GM23338 (cell line): ENCODE measurements at regions not wholly inside any gene's neighbourhood (a gene's known extent, or its start where the extent isn't known, plus 50 kb on each side); places are given as distances from the start of the nearest gene placed in this dataset.

Experiments used
- ATAC-seq: fragments of 200-7000 bp; cut with Tn5 transposase; 3 replicates; pipeline ENCODE4 v1.9.1; 2020
- DNase-seq: peaks from one replicate; pipeline ENCODE4 v3.0.0-alpha.2; 2015; ENCODE audit warnings: low spot score
- H2AFZ ChIP-seq: fragments of 200-600 bp; sonication (generic); 2 replicates; pipeline ENCODE4 v1.8.0; 2016; ENCODE audit warnings: antibody characterized with exemption, mild to moderate bottlenecking, moderate library complexity
- H3F3A ChIP-seq: fragments of 200-600 bp; sonication (generic); replicated peaks from 2 replicates; pipeline ENCODE4 v1.8.0; 2017; ENCODE audit warnings: antibody characterized with exemption, mixed run types, low read depth
- H3K27ac ChIP-seq: fragments of 200-600 bp; sonication (generic); 2 replicates; pipeline ENCODE4 v1.6.1; 2016; ENCODE audit warnings: low read depth
- H3K27me3 ChIP-seq: fragments of 200-600 bp; sonication (generic); 2 replicates; pipeline ENCODE4 v1.8.0; 2016; ENCODE audit warnings: mild to moderate bottlenecking, mixed run types, moderate library complexity; ENCODE audit not compliant: insufficient read depth
- H3K36me3 ChIP-seq: fragments of 200-600 bp; sonication (generic); 2 replicates; pipeline ENCODE4 v1.8.0; 2016; ENCODE audit warnings: mild to moderate bottlenecking; ENCODE audit not compliant: insufficient read depth
- H3K4me1 ChIP-seq: fragments of 200-600 bp; sonication (generic); 2 replicates; pipeline ENCODE4 v1.8.0; 2016; ENCODE audit warnings: mild to moderate bottlenecking, moderate library complexity; ENCODE audit not compliant: insufficient read depth
- H3K4me2 ChIP-seq: fragments of 200-600 bp; sonication (generic); 2 replicates; pipeline ENCODE4 v1.7.1; 2017; ENCODE audit warnings: mixed run types
- H3K4me3 ChIP-seq: fragments of 200-600 bp; sonication (generic); 2 replicates; pipeline ENCODE4 v1.6.1; 2016; ENCODE audit warnings: mixed run types
- H3K79me2 ChIP-seq: fragments of 200-600 bp; sonication (generic); replicated peaks from 2 replicates; pipeline ENCODE4 v1.8.0; 2017; ENCODE audit warnings: mild to moderate bottlenecking; ENCODE audit not compliant: insufficient read depth
- H3K9me2 ChIP-seq: fragments of 200-600 bp; sonication (generic); 2 replicates; pipeline ENCODE4 v1.8.0; 2017; ENCODE audit not compliant: insufficient read depth
- H4K20me1 ChIP-seq: fragments of 200-600 bp; sonication (generic); replicated peaks from 2 replicates; pipeline ENCODE4 v1.8.0; 2017; ENCODE audit warnings: mild to moderate bottlenecking; ENCODE audit not compliant: insufficient read depth
- H3K27ac Mint-ChIP-seq: 2 replicates; pipeline ENCODE4 v1.8.0; 2020; ENCODE audit warnings: inconsistent platforms, mild to moderate bottlenecking, moderate library complexity, mixed read lengths
- H3K27me3 Mint-ChIP-seq: 3 replicates; pipeline ENCODE4 v1.8.0; 2022; ENCODE audit warnings: low read depth, mild to moderate bottlenecking, moderate library complexity, mixed read lengths, inconsistent platforms; ENCODE audit not compliant: insufficient read depth, poor library complexity
- H3K36me3 Mint-ChIP-seq: 3 replicates; pipeline ENCODE4 v1.8.0; 2021; ENCODE audit warnings: low read depth, mild to moderate bottlenecking, inconsistent platforms, moderate library complexity, mixed read lengths
- H3K4me1 Mint-ChIP-seq: 3 replicates; pipeline ENCODE4 v1.8.0; 2020; ENCODE audit warnings: mild to moderate bottlenecking, inconsistent platforms, mixed read lengths
- H3K4me3 Mint-ChIP-seq: 3 replicates; pipeline ENCODE4 v1.8.0; 2021; ENCODE audit warnings: moderate library complexity, mild to moderate bottlenecking, inconsistent platforms, mixed read lengths
- H3K9me3 Mint-ChIP-seq: 3 replicates; pipeline ENCODE4 v1.8.0; 2020; ENCODE audit warnings: moderate library complexity, mild to moderate bottlenecking, inconsistent platforms, mixed read lengths
- CREB1 ChIP-seq: fragments of 250-450 bp; sonication (Bioruptor Pico); IDR thresholded peaks from 2 replicates; pipeline ENCODE4 v1.5.0; 2020; ENCODE audit warnings: low read depth, mild to moderate bottlenecking, moderate library complexity
- EZH2 ChIP-seq: fragments of 200-600 bp; sonication (generic); IDR thresholded peaks from one replicate; pipeline ENCODE4 v1.8.0; 2017; ENCODE audit warnings: antibody characterized with exemption, mild to moderate bottlenecking, low read depth; ENCODE audit not compliant: unreplicated experiment
- JUNB ChIP-seq: IDR thresholded peaks from one replicate; pipeline ENCODE4 v1.6.1; 2016; ENCODE audit warnings: antibody characterized with exemption; ENCODE audit not compliant: unreplicated experiment
- POLR2AphosphoS5 ChIP-seq: IDR thresholded peaks from 2 replicates; pipeline ENCODE4 v1.6.1; 2016; ENCODE audit warnings: antibody characterized with exemption, low read depth
- STAT1 ChIP-seq: IDR thresholded peaks from one replicate; pipeline ENCODE4 v1.6.1; 2016; ENCODE audit warnings: antibody characterized with exemption; ENCODE audit not compliant: unreplicated experiment
- ZNF114 ChIP-seq: fragments of 250-450 bp; sonication (Bioruptor Pico); IDR thresholded peaks from 2 replicates; pipeline ENCODE4 v1.5.0; 2020; ENCODE audit warnings: mild to moderate bottlenecking, moderate library complexity
- TF ChIP-seq, protein P1 (sequence below): fragments of 250-450 bp; sonication (Bioruptor Pico); IDR thresholded peaks from 2 replicates; pipeline ENCODE4 v1.5.0; 2020; ENCODE audit warnings: mild to moderate bottlenecking, moderate library complexity
- TF ChIP-seq, protein P2 (sequence below), 2 experiments: fragments of 200-600 bp in 1 of 2; sonication (generic) in 1 of 2; conservative IDR thresholded peaks; 2 replicates each; pipeline versions ENCODE4 v1.5.1 to v1.6.1; 2016 to 2017; ENCODE audit warnings: antibody characterized with exemption in 2 of 2, low read depth in 2 of 2, mild to moderate bottlenecking in 2 of 2, moderate library complexity in 1 of 2

DNA sequence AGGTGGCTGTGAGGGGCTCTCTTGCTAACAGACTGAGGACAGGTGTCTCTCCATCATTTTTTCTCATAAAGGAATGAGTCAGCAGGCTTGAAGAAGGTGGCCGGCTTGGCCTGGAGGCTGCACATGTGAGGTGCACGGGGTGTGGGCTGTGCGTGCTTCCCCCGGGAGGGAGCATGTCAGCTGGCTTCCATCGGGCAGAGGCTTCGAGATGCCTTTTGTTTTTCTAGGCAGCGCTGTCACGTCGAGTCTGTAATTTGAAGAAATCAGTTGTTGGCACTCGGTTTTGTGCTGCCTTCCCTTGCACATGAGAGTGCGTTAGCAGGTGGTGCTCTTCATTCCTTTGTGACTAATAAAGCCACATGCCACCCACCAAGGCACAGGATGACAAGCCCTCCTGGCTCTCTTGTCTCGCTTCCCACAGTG is 89.7 kb downstream of the NPIPB11 start (continued):
- TF ChIP-seq, protein P1, sequence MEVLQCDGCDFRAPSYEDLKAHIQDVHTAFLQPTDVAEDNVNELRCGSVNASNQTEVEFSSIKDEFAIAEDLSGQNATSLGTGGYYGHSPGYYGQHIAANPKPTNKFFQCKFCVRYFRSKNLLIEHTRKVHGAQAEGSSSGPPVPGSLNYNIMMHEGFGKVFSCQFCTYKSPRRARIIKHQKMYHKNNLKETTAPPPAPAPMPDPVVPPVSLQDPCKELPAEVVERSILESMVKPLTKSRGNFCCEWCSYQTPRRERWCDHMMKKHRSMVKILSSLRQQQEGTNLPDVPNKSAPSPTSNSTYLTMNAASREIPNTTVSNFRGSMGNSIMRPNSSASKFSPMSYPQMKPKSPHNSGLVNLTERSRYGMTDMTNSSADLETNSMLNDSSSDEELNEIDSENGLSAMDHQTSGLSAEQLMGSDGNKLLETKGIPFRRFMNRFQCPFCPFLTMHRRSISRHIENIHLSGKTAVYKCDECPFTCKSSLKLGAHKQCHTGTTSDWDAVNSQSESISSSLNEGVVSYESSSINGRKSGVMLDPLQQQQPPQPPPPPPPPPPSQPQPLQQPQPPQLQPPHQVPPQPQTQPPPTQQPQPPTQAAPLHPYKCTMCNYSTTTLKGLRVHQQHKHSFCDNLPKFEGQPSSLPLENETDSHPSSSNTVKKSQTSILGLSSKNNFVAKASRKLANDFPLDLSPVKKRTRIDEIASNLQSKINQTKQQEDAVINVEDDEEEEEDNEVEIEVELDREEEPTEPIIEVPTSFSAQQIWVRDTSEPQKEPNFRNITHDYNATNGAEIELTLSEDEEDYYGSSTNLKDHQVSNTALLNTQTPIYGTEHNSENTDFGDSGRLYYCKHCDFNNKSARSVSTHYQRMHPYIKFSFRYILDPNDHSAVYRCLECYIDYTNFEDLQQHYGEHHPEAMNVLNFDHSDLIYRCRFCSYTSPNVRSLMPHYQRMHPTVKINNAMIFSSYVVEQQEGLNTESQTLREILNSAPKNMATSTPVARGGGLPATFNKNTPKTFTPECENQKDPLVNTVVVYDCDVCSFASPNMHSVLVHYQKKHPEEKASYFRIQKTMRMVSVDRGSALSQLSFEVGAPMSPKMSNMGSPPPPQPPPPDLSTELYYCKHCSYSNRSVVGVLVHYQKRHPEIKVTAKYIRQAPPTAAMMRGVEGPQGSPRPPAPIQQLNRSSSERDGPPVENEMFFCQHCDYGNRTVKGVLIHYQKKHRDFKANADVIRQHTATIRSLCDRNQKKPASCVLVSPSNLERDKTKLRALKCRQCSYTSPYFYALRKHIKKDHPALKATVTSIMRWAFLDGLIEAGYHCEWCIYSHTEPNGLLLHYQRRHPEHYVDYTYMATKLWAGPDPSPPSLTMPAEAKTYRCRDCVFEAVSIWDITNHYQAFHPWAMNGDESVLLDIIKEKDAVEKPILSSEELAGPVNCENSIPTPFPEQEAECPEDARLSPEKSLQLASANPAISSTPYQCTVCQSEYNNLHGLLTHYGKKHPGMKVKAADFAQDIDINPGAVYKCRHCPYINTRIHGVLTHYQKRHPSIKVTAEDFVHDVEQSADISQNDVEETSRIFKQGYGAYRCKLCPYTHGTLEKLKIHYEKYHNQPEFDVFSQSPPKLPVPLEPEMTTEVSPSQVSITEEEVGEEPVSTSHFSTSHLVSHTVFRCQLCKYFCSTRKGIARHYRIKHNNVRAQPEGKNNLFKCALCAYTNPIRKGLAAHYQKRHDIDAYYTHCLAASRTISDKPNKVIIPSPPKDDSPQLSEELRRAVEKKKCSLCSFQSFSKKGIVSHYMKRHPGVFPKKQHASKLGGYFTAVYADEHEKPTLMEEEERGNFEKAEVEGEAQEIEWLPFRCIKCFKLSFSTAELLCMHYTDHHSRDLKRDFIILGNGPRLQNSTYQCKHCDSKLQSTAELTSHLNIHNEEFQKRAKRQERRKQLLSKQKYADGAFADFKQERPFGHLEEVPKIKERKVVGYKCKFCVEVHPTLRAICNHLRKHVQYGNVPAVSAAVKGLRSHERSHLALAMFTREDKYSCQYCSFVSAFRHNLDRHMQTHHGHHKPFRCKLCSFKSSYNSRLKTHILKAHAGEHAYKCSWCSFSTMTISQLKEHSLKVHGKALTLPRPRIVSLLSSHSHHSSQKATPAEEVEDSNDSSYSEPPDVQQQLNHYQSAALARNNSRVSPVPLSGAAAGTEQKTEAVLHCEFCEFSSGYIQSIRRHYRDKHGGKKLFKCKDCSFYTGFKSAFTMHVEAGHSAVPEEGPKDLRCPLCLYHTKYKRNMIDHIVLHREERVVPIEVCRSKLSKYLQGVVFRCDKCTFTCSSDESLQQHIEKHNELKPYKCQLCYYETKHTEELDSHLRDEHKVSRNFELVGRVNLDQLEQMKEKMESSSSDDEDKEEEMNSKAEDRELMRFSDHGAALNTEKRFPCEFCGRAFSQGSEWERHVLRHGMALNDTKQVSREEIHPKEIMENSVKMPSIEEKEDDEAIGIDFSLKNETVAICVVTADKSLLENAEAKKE (CRISPR knock-in tag) = no peak
- TF ChIP-seq EZH2 = no peak

DNA sequence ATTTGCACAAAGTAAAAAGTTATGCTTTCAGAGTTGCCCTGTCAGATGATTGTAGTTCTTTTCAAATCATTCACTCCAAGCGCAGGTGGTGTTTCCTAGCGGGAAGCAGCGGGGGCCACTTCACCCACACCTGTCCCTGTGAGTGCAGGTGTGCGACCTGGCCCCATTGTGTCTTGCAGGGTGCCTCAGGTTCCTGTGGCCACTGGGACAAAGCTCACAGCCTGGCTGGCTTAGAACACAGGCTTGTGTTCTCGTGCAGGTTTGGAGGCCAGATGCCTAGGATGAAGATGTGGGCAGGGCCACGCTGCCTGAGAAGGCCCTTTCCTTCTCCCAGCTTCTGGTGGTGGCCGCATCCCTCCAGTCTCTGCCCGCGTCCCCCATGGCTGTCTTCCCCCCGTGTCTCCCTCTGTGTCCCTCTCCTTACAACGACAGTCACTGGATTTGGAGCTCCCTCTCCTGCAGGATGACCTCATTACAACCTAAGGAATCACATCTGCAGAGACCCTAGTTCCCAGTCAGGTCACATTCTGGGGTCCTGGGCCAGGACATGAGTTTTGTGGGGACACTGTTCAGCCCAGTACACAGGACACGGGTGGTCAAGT is 90.5 kb downstream of the NPIPB11 start:
- H3K79me2 ChIP-seq = no peaks in the 10 kb centered on the region
- no peaks in the 10 kb centered on the region for H3K9me2 ChIP-seq
- Mint-ChIP-seq H3K4me3 (no peak overlapping the region; the same call in 2 of the 3 replicates), H3K36me3 (no peaks in the 10 kb centered on the region), H3K9me3 (no peaks in the 10 kb centered on the region), H3K27me3 (peaks cover 9% of the 10 kb centered on the region), H3K27ac (peak overlapping the region; percentile 73), H3K4me1 (peaks cover 32% of the 10 kb centered on the region)
- no peak for TF ChIP-seq STAT1
- TF ChIP-seq CREB1 (CRISPR knock-in tag) = no peak
- TF ChIP-seq ZNF114 (CRISPR knock-in tag) = no peak
- TF ChIP-seq, protein P2, sequence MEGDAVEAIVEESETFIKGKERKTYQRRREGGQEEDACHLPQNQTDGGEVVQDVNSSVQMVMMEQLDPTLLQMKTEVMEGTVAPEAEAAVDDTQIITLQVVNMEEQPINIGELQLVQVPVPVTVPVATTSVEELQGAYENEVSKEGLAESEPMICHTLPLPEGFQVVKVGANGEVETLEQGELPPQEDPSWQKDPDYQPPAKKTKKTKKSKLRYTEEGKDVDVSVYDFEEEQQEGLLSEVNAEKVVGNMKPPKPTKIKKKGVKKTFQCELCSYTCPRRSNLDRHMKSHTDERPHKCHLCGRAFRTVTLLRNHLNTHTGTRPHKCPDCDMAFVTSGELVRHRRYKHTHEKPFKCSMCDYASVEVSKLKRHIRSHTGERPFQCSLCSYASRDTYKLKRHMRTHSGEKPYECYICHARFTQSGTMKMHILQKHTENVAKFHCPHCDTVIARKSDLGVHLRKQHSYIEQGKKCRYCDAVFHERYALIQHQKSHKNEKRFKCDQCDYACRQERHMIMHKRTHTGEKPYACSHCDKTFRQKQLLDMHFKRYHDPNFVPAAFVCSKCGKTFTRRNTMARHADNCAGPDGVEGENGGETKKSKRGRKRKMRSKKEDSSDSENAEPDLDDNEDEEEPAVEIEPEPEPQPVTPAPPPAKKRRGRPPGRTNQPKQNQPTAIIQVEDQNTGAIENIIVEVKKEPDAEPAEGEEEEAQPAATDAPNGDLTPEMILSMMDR (conservative IDR thresholded peaks at IDR 0.05; ENCODE audit: low read depth in 2 of 2) = peak; percentile 26 to 77; a peak in 3 of 4 replicates
- TF ChIP-seq JUNB = no peak
- no peak for TF ChIP-seq POLR2AphosphoS5
- no peaks in the 10 kb centered on the region for H4K20me1 ChIP-seq
- DNase-seq (peak; percentile 54), ATAC-seq (peak; percentile 53)
- H3K4me1 ChIP-seq = no peaks in the 10 kb centered on the region
- no peak overlapping the region for H3K27ac ChIP-seq
- no peaks in the 10 kb centered on the region for H3F3A ChIP-seq
- H2AFZ ChIP-seq = no peak overlapping the region
- no peak overlapping the region for H3K4me3 ChIP-seq
- H3K27me3 ChIP-seq = no peaks in the 10 kb centered on the region
- no peak overlapping the region for H3K4me2 ChIP-seq
- H3K36me3 ChIP-seq = no peaks in the 10 kb centered on the region
